MCF 10A (cell line): ENCODE measurements at regions not wholly inside any gene's neighbourhood (a gene's known extent, or its start where the extent isn't known, plus 50 kb on each side); places are given as distances from the start of the nearest gene placed in this dataset.

Experiments
- BruUV-seq: library from RNA; stranded (reverse); fragments of 400-500 nt; replicated peaks from 2 replicates; lab custom pipeline; 2021; lab: Mats Ljungman, UMichigan
- CTCF ChIA-PET: fragments of 300-600 bp; sonication (Branson Sonifier 250); formaldehyde crosslinking; extraction: SDS; loops from one replicate; lab custom pipeline; 2021; ENCODE audit warnings: antibody characterized with exemption, inconsistent platforms; lab: Yijun Ruan, JAX
- POLR2A ChIA-PET: fragments of 300-600, 350-650 bp; sonication (Branson Sonifier 250); formaldehyde crosslinking; extraction: SDS; loops from one replicate; lab custom pipeline; 2020; ENCODE audit warnings: antibody characterized with exemption, inconsistent platforms; lab: Yijun Ruan, JAX
- DNase-seq: peaks from one replicate; pipeline ENCODE4 v3.0.0-alpha.2; 2018; ENCODE audit not compliant: unreplicated experiment
- H3K27ac Mint-ChIP-seq: one replicate; pipeline ENCODE4 v1.8.0; 2022; ENCODE audit warnings: mild to moderate bottlenecking, low read depth, mixed read lengths; ENCODE audit not compliant: unreplicated experiment
- H3K27me3 Mint-ChIP-seq: one replicate; pipeline ENCODE4 v1.8.0; 2022; ENCODE audit warnings: mixed read lengths; ENCODE audit not compliant: insufficient read depth, unreplicated experiment
- H3K36me3 Mint-ChIP-seq: one replicate; pipeline ENCODE4 v1.8.0; 2022; ENCODE audit warnings: mild to moderate bottlenecking, moderate library complexity, mixed read lengths; ENCODE audit not compliant: insufficient read depth, unreplicated experiment
- H3K4me1 Mint-ChIP-seq: one replicate; pipeline ENCODE4 v1.8.0; 2022; ENCODE audit warnings: mixed read lengths; ENCODE audit not compliant: insufficient read depth, unreplicated experiment
- H3K4me3 Mint-ChIP-seq: one replicate; pipeline ENCODE4 v1.8.0; 2022; ENCODE audit warnings: mild to moderate bottlenecking, moderate library complexity, mixed read lengths; ENCODE audit not compliant: unreplicated experiment
- H3K9me3 Mint-ChIP-seq: one replicate; pipeline ENCODE4 v1.8.0; 2022; ENCODE audit warnings: mixed read lengths; ENCODE audit not compliant: unreplicated experiment
- intact Hi-C: fragments of 100-400 bp; cut with micrococcal nuclease; formaldehyde crosslinking; loops from 2 replicates; pipeline ENCODE4 v1.14.1; 2022
- TF ChIP-seq, protein P1 (sequence below): fragments of 200-600 bp; IDR thresholded peaks from one replicate; pipeline ENCODE4 v1.8.0; 2022; ENCODE audit warnings: antibody characterized with exemption, mild to moderate bottlenecking; ENCODE audit not compliant: unreplicated experiment

DNA sequence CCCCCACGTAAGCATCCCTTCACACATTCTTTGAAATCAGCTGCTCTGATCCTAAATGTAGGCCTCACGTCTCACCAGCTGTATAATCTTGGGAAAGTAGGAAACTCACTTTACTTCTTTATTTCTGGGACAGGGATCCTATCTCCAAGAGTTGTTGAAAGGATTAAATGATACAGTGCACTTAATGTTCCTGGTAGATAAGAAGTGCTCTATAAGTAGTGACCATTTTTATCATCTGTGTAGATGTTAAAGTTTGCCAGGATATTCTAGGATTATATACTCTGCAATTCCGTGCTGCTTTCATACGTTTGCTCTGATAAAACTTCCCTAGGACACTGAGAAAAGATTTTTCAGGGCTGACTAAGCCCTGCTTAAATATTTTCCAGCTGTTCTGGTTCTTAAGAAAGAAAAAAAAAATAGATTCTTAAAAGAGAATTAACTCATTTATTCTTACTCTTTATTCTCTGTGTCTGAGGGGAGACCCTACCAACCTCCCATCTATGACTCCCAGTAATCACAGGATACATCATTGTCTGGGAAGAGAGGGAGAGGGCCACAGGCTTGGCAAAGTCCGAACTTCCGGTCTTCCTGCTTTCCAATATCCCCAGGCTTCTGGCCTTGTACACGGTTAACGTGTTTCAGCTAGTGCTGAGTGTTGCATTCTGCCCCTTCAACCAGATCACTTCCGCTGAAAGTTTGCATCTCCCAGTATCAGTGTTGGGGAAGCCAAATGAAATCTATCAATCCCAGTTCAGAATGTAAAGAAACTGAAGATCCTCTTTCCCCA lies 269.2 kb downstream of the TRIML1 start:
- Mint-ChIP-seq H3K4me3 (no peak overlapping the region), H3K9me3 (no peaks in the 10 kb centered on the region), H3K27ac (no peak overlapping the region), H3K36me3 (no peaks in the 10 kb centered on the region), H3K27me3 (no peaks in the 10 kb centered on the region), H3K4me1 (no peaks in the 10 kb centered on the region)
- no TSS peak for BruUV-seq
- DNase-seq = no peak
- intact Hi-C loops = no loop called here
- ChIA-PET POLR2A (no interaction called here), CTCF (interaction anchor here (0.7 kb wide), 1 partner anchor 1832 kb away, joined by 3 read pairs; no protein-coding TSS in a partner anchor)
- TF ChIP-seq, protein P1, sequence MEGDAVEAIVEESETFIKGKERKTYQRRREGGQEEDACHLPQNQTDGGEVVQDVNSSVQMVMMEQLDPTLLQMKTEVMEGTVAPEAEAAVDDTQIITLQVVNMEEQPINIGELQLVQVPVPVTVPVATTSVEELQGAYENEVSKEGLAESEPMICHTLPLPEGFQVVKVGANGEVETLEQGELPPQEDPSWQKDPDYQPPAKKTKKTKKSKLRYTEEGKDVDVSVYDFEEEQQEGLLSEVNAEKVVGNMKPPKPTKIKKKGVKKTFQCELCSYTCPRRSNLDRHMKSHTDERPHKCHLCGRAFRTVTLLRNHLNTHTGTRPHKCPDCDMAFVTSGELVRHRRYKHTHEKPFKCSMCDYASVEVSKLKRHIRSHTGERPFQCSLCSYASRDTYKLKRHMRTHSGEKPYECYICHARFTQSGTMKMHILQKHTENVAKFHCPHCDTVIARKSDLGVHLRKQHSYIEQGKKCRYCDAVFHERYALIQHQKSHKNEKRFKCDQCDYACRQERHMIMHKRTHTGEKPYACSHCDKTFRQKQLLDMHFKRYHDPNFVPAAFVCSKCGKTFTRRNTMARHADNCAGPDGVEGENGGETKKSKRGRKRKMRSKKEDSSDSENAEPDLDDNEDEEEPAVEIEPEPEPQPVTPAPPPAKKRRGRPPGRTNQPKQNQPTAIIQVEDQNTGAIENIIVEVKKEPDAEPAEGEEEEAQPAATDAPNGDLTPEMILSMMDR = no peak

DNA sequence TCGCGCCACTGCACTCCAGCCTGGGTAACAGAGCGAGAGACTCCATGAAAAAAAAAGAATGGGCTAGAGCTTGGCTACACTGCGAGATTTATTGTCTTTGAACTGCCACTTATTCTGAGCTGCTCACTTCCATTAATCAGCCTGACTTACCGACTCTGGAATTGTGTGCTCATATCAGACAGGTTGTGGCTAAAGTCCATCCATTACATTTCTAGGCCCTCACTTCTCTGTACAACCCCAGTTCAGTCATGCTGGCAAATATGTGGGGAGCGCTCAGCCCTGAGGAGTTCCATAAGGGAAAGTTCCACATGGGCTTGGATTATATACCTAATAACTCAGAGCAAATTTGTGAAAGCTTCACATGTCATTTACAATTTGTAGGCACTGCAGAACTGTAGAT lies 270.6 kb downstream of the TRIML1 start:
- Mint-ChIP-seq H3K4me1 (no peaks in the 10 kb centered on the region), H3K36me3 (no peaks in the 10 kb centered on the region), H3K9me3 (no peaks in the 10 kb centered on the region), H3K4me3 (no peak overlapping the region), H3K27me3 (no peaks in the 10 kb centered on the region), H3K27ac (no peak overlapping the region)
- ChIA-PET CTCF (no interaction called here), POLR2A (no interaction called here)
- TF ChIP-seq, protein P1 = no peak
- DNase-seq = no peak
- intact Hi-C loops = no loop called here
- no TSS peak for BruUV-seq

DNA sequence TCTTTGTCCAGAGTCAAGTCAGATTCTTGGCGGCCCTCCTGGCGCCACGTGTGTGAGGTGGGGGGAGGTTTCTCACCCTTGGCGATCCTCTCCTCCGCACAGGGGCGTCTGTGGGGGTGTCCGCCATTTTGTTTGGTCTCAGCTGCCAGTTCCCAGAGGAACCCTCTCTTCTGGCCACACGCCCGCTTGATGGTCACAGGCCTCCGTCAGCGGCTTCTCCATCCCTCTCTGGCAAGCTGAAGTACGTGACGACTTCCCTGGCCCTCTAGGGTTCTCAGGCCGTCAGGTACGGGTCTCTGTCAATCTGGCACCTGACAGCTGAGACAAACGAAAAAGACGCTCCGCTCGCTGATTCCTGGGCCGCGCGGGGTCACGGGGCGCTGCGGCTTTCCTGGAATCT lies 272.6 kb downstream of the TRIML1 start:
- H3K27me3 Mint-ChIP-seq = no peaks in the 10 kb centered on the region
- TF ChIP-seq, protein P1 = no peak
- ChIA-PET CTCF (no interaction called here), POLR2A (no interaction called here)
- BruUV-seq = no TSS peak
- H3K36me3 Mint-ChIP-seq = no peaks in the 10 kb centered on the region
- no peak overlapping the region for H3K27ac Mint-ChIP-seq
- H3K4me1 Mint-ChIP-seq = no peaks in the 10 kb centered on the region
- intact Hi-C loops = no loop called here
- H3K9me3 Mint-ChIP-seq = peaks cover 4% of the 10 kb centered on the region
- H3K4me3 Mint-ChIP-seq = no peak overlapping the region
- DNase-seq = no peak

DNA sequence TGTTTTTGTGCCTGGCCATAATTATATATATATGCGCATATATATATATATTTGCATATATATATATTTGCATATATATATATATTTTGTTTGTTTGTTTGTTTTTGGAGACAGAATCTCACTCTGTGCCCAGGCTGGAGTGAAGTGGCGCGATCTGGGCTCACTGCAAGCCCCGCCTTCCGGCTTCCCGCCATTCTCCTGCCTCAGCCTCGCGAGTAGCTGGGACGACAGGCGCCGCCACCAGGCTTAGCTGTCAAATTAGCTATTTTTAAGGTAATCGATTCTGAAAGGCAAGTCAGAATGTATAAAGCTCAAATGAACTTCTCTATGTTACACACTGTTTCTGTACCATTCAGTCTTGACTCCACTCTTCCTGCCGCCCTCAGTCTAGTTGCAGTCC lies 273.3 kb downstream of the TRIML1 start:
- ChIA-PET CTCF (interaction anchor here (0.6 kb wide), 1 partner anchor 192 kb away, joined by 4 read pairs; no protein-coding TSS in a partner anchor), POLR2A (no interaction called here)
- Mint-ChIP-seq H3K27ac (no peak overlapping the region), H3K27me3 (no peaks in the 10 kb centered on the region), H3K9me3 (peaks cover 6% of the 10 kb centered on the region), H3K4me1 (no peaks in the 10 kb centered on the region), H3K36me3 (no peaks in the 10 kb centered on the region), H3K4me3 (no peak overlapping the region)
- TF ChIP-seq, protein P1 = no peak
- intact Hi-C loops = no loop called here
- BruUV-seq = no TSS peak
- DNase-seq = no peak
